Endothelial cell of umbilical vein (primary cell): ENCODE measurements at regions not wholly inside any gene's neighbourhood (a gene's known extent, or its start where the extent isn't known, plus 50 kb on each side); places are given as distances from the start of the nearest gene placed in this dataset.

Source experiments
- BruUV-seq: library from RNA; stranded (reverse); fragments of 400-500 nt; replicated peaks from 2 replicates; lab custom pipeline; 2021; lab: Mats Ljungman, UMichigan
- CTCF ChIA-PET: fragments of 300-600, 350-600 bp; sonication (Branson Sonifier 250); formaldehyde crosslinking; loops from one replicate; lab custom pipeline; 2021; ENCODE audit warnings: antibody characterized with exemption, inconsistent platforms; lab: Charles Lee
- POLR2A ChIA-PET: fragments of 300-600, 350-600 bp; sonication (Branson Sonifier 250); formaldehyde crosslinking; loops from one replicate; lab custom pipeline; 2021; ENCODE audit warnings: antibody characterized with exemption, inconsistent platforms; lab: Charles Lee
- DNase-seq: peaks from one replicate; pipeline ENCODE4 v3.0.0-alpha.2; 2011; ENCODE audit warnings: low read depth, low spot score
- FAIRE-seq: peaks from 2 replicates; lab custom pipeline; 2011; peaks lifted over from hg19 to GRCh38; lab: Jason Lieb, UNC
- H2AFZ ChIP-seq: 2 replicates; pipeline ENCODE4 v1.6.0; 2012; ENCODE audit warnings: low read depth, low read length, control low read depth, inconsistent platforms
- H3K27ac ChIP-seq: 2 replicates; pipeline ENCODE4 v1.5.1; 2011; ENCODE audit warnings: low read depth, mild to moderate bottlenecking, control low read depth, low read length, moderate library complexity; ENCODE audit not compliant: insufficient read depth
- H3K27me3 ChIP-seq, 2 experiments: 2 replicates each; pipeline versions ENCODE4 v1.6.0 to v1.6.1; 2011; ENCODE audit warnings: low read length in 2 of 2, mixed read lengths in 1 of 2; ENCODE audit not compliant: control insufficient read depth in 2 of 2, insufficient read depth in 2 of 2
- H3K36me3 ChIP-seq, 2 experiments: 2 replicates in 1 of 2; 3 replicates in 1 of 2; pipeline ENCODE4 v1.5.1; 2011; ENCODE audit warnings: low read length in 2 of 2, mild to moderate bottlenecking in 1 of 2, moderate library complexity in 1 of 2; ENCODE audit not compliant: control insufficient read depth in 2 of 2, insufficient read depth in 2 of 2; ENCODE audit errors: extremely low read depth in 1 of 2
- H3K4me1 ChIP-seq: 3 replicates; pipeline ENCODE4 v1.5.1; 2011; ENCODE audit warnings: mild to moderate bottlenecking, low read length; ENCODE audit not compliant: control insufficient read depth, insufficient read depth; ENCODE audit errors: extremely low read depth
- H3K4me2 ChIP-seq: 2 replicates; pipeline ENCODE4 v1.6.1; 2011; ENCODE audit warnings: low read length, control low read depth, mixed read lengths; ENCODE audit not compliant: insufficient read depth
- H3K4me3 ChIP-seq, 3 experiments: fragments of 200-600 bp in 1 of 3; sonication (generic), shearing (Covaris generic) in 1 of 3; replicated peaks in 1 of 3; 2 replicates each; pipeline ENCODE4 v1.5.1; 2011 to 2016; ENCODE audit warnings: control low read depth in 3 of 3, low read length in 3 of 3, mild to moderate bottlenecking in 2 of 3, inconsistent platforms in 1 of 3, low read depth in 1 of 3, moderate library complexity in 1 of 3; ENCODE audit not compliant: insufficient read depth in 1 of 3
- H3K79me2 ChIP-seq: 2 replicates; pipeline ENCODE4 v1.6.0; 2012; ENCODE audit warnings: low read length, inconsistent platforms; ENCODE audit not compliant: control insufficient read depth, insufficient read depth
- H3K9ac ChIP-seq: replicated peaks from 2 replicates; pipeline ENCODE3; 2011; ENCODE audit warnings: low read length, control low read depth; ENCODE audit not compliant: insufficient read depth; ENCODE audit errors: extremely low read depth
- H3K9me1 ChIP-seq: replicated peaks from 3 replicates; pipeline ENCODE4 v1.6.0; 2011; ENCODE audit warnings: mild to moderate bottlenecking, low read length; ENCODE audit not compliant: control insufficient read depth, insufficient read depth; ENCODE audit errors: extremely low read depth
- H3K9me3 ChIP-seq: replicated peaks from 2 replicates; pipeline ENCODE4 v1.5.1; 2012; ENCODE audit warnings: low read length, inconsistent platforms; ENCODE audit not compliant: control insufficient read depth, insufficient read depth
- H4K20me1 ChIP-seq: replicated peaks from 2 replicates; pipeline ENCODE3; 2011; ENCODE audit warnings: mild to moderate bottlenecking, low read length; ENCODE audit not compliant: control insufficient read depth, insufficient read depth; ENCODE audit errors: extremely low read depth
- EZH2 ChIP-seq: IDR thresholded peaks from 2 replicates; pipeline ENCODE4 v1.6.1; 2012; ENCODE audit warnings: borderline replicate concordance, low read depth, mild to moderate bottlenecking, moderate library complexity, low read length, inconsistent platforms; ENCODE audit not compliant: severe bottlenecking
- FOS ChIP-seq: IDR thresholded peaks from 2 replicates; pipeline ENCODE4 v1.6.1; 2011; ENCODE audit warnings: mild to moderate bottlenecking, low read length, moderate library complexity, borderline replicate concordance; ENCODE audit not compliant: insufficient read depth
- GATA2 ChIP-seq: IDR thresholded peaks from 2 replicates; pipeline ENCODE4 v1.7.0; 2011; ENCODE audit warnings: low read depth, mild to moderate bottlenecking, moderate library complexity, mixed read lengths, low read length; ENCODE audit not compliant: insufficient read length, insufficient read depth
- JUN ChIP-seq: IDR thresholded peaks from 2 replicates; pipeline ENCODE4 v1.6.1; 2011; ENCODE audit warnings: borderline replicate concordance, low read depth; ENCODE audit not compliant: insufficient read length, insufficient read depth
- MYC ChIP-seq: IDR thresholded peaks from one replicate; pipeline ENCODE4 v1.6.1; 2011; ENCODE audit warnings: mild to moderate bottlenecking, low read depth, low read length
- POLR2A ChIP-seq: IDR thresholded peaks from 2 replicates; pipeline ENCODE4 v1.6.1; 2012; ENCODE audit warnings: low read depth, mild to moderate bottlenecking, control low read depth, low read length
- POLR2AphosphoS5 ChIP-seq: IDR thresholded peaks from 2 replicates; pipeline ENCODE4 v1.6.1; 2012; ENCODE audit warnings: low read depth, mild to moderate bottlenecking, control low read depth, low read length, moderate library complexity; ENCODE audit not compliant: insufficient read depth
- dilution Hi-C: fragments of 300-500 bp; cut with MboI; formaldehyde crosslinking; loops from one replicate; pipeline ENCODE4 v1.15.0; 2019; ENCODE audit warnings: low sequenced_read_pairs; ENCODE audit not compliant: extremely low pct_ligation_motif_present
- intact Hi-C: fragments of 100-400 bp; cut with micrococcal nuclease; formaldehyde crosslinking; loops from one replicate; pipeline ENCODE4 v1.10.0; 2022
- TF ChIP-seq, protein P1 (sequence below): IDR thresholded peaks from 2 replicates; pipeline ENCODE4 v1.6.1; 2011; ENCODE audit not compliant: insufficient read depth, insufficient read length
- TF ChIP-seq, protein P2 (sequence below), 2 donors: IDR thresholded peaks; 1 replicate in 1 of 2; 2 replicates in 1 of 2; pipeline ENCODE4 v1.5.1; 2011; ENCODE audit warnings: low read length in 2 of 2, mild to moderate bottlenecking in 2 of 2, moderate library complexity in 2 of 2, control low read depth in 1 of 2, inconsistent platforms in 1 of 2, low read depth in 1 of 2; ENCODE audit not compliant: insufficient read depth in 1 of 2; ENCODE audit errors: extremely low read depth in 1 of 2

DNA sequence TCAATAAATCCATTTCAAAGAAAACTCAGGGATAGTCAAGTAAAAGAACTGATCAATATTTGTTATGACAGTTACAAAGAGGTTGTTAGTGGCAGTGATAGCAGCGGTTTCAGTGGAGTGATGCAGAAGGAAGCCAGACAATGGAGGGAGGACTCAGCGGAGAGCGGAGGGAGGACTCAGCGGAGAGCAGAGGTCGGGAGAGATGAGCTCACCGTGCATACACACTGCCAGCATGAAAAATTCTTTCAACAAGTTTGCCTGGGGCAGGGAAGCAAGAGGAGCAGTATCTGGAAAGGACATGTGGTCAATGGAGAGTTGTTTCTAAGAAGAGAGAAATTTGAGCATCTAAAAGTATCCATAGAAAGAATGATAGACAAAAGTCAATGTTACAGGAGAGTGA, 60.9 kb upstream of the BCL11A start:
- POLR2A ChIA-PET, result no interaction called here
- Histone ChIP-seq H3K27me3 (peaks cover 0 to 3% of the 10 kb centered on the region in 2 experiments), H3K9me1 (no peaks in the 10 kb centered on the region), H4K20me1 (no peaks in the 10 kb centered on the region), H3K79me2 (no peaks in the 10 kb centered on the region), H3K9ac (no peak overlapping the region), H3K4me1 (no peaks in the 10 kb centered on the region), H3K4me2 (no peak overlapping the region), H3K27ac (no peak overlapping the region), H3K9me3 (no peaks in the 10 kb centered on the region), H2AFZ (no peak overlapping the region), H3K4me3 (no peak overlapping the region), H3K36me3 (no peaks in the 10 kb centered on the region)
- BruUV-seq, result no TSS peak
- TF ChIP-seq, protein P1, sequence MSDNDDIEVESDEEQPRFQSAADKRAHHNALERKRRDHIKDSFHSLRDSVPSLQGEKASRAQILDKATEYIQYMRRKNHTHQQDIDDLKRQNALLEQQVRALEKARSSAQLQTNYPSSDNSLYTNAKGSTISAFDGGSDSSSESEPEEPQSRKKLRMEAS, result no peak
- TF ChIP-seq POLR2A (no peak), MYC (no peak), POLR2AphosphoS5 (no peak), FOS (no peak), GATA2 (no peak), JUN (no peak), EZH2 (no peak)
- TF ChIP-seq, protein P2, sequence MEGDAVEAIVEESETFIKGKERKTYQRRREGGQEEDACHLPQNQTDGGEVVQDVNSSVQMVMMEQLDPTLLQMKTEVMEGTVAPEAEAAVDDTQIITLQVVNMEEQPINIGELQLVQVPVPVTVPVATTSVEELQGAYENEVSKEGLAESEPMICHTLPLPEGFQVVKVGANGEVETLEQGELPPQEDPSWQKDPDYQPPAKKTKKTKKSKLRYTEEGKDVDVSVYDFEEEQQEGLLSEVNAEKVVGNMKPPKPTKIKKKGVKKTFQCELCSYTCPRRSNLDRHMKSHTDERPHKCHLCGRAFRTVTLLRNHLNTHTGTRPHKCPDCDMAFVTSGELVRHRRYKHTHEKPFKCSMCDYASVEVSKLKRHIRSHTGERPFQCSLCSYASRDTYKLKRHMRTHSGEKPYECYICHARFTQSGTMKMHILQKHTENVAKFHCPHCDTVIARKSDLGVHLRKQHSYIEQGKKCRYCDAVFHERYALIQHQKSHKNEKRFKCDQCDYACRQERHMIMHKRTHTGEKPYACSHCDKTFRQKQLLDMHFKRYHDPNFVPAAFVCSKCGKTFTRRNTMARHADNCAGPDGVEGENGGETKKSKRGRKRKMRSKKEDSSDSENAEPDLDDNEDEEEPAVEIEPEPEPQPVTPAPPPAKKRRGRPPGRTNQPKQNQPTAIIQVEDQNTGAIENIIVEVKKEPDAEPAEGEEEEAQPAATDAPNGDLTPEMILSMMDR (IDR thresholded peaks at IDR 0.05; ENCODE audit: extremely low read depth in 1 of 2, insufficient read depth in 1 of 2, low read depth in 1 of 2, low read length in 2 of 2), result no peak
- CTCF ChIA-PET, result no interaction called here
- dilution Hi-C loops, result no loop called here
- FAIRE-seq, result no peak
- no peak for DNase-seq
- intact Hi-C loops, result no loop called here
